HCT116 (cell line): ENCODE measurements at regions not wholly inside any gene's neighbourhood (a gene's known extent, or its start where the extent isn't known, plus 50 kb on each side); places are given as distances from the start of the nearest gene placed in this dataset.

ENCODE experiments used
- ATAC-seq: fragments of 200-7000 bp; cut with Tn5 transposase; 2 replicates; pipeline ENCODE4 v1.9.1; 2020; ENCODE audit warnings: mild to moderate bottlenecking, moderate library complexity
- BruUV-seq: library from RNA; stranded (reverse); fragments of 400-500 nt; replicated peaks from 2 replicates; lab custom pipeline; 2021; lab: Mats Ljungman, UMichigan
- CTCF ChIA-PET: fragments of 300-600 bp; sonication (Branson Sonifier 250); formaldehyde crosslinking; loops from one replicate; lab custom pipeline; 2021; ENCODE audit warnings: antibody characterized with exemption; lab: Charles Lee
- POLR2A ChIA-PET: fragments of 300-600, 350-600 bp; sonication (Branson Sonifier 250); formaldehyde crosslinking; loops from one replicate; lab custom pipeline; 2021; ENCODE audit warnings: antibody characterized with exemption; lab: Charles Lee
- RAD21 ChIA-PET, 2 experiments: fragments of 300-600 bp; sonication (Branson Sonifier 250); formaldehyde crosslinking; loops; one replicate each; lab custom pipeline; 2023; ENCODE audit warnings: low total read pairs in 2 of 2; ENCODE audit not compliant: uncharacterized antibody in 2 of 2, unreplicated experiment in 2 of 2, low non-redundant PET in 1 of 2; lab: Charles Lee
- DNase-seq: peaks from one replicate; pipeline ENCODE4 v3.0.0-alpha.2; 2010; ENCODE audit warnings: low read depth, low spot score
- H2AFZ ChIP-seq: fragments of 200-600 bp; shearing (Covaris generic), sonication (generic); 2 replicates; pipeline ENCODE4 v1.6.1; 2017; ENCODE audit warnings: low read depth, mixed run types, mixed read lengths, antibody characterized with exemption, low read length; ENCODE audit not compliant: poor library complexity, severe bottlenecking
- H3K27ac ChIP-seq: 2 replicates; pipeline ENCODE4 v1.5.1; 2012; ENCODE audit warnings: low read depth, low read length
- H3K27me3 ChIP-seq: fragments of 200-600 bp; sonication (generic); 2 replicates; pipeline ENCODE4 v1.6.1; 2016; ENCODE audit warnings: mixed run types, low read length, mixed read lengths; ENCODE audit not compliant: insufficient read depth
- H3K36me3 ChIP-seq, 2 experiments: fragments of 200-500 bp in 1 of 2; fragments of 200-600 bp in 1 of 2; sonication (Bioruptor generic) in 1 of 2; sonication (generic) in 1 of 2; 2 replicates each; pipeline versions ENCODE4 v1.5.1 to v1.6.1; 2014 to 2016; ENCODE audit warnings: low read length in 2 of 2, inconsistent platforms in 1 of 2, mixed read lengths in 1 of 2, mixed run types in 1 of 2; ENCODE audit not compliant: insufficient read depth in 2 of 2, control insufficient read depth in 1 of 2
- H3K4me1 ChIP-seq, 2 experiments: fragments of 200-600 bp in 1 of 2; sonication (generic) in 1 of 2; 2 replicates each; pipeline versions ENCODE4 v1.5.1 to v1.6.1; 2012 to 2017; ENCODE audit warnings: low read length in 2 of 2, inconsistent platforms in 1 of 2, mild to moderate bottlenecking in 1 of 2, mixed read lengths in 1 of 2, mixed run types in 1 of 2, moderate library complexity in 1 of 2; ENCODE audit not compliant: insufficient read depth in 2 of 2, control insufficient read depth in 1 of 2
- H3K4me2 ChIP-seq: fragments of 200-600 bp; sonication (generic); 2 replicates; pipeline ENCODE4 v1.6.1; 2017; ENCODE audit warnings: mixed run types, low read length, mixed read lengths
- H3K4me3 ChIP-seq, 2 experiments: fragments of 200-600 bp in 1 of 2; sonication (generic) in 1 of 2; replicated peaks in 1 of 2; 2 replicates each; pipeline ENCODE4 v1.5.1; 2011 to 2016; ENCODE audit warnings: low read length in 2 of 2, control low read depth in 1 of 2, low read depth in 1 of 2, mild to moderate bottlenecking in 1 of 2, mixed read lengths in 1 of 2, mixed run types in 1 of 2
- H3K79me2 ChIP-seq: fragments of 200-600 bp; sonication (generic); 2 replicates; pipeline ENCODE4 v1.6.1; 2017; ENCODE audit warnings: mild to moderate bottlenecking, mixed run types, low read length, moderate library complexity, mixed read lengths; ENCODE audit not compliant: insufficient read depth
- H3K9ac ChIP-seq: fragments of 200-600 bp; sonication (generic); 2 replicates; pipeline ENCODE4 v1.6.1; 2016; ENCODE audit warnings: low read length, mixed read lengths
- H3K9me2 ChIP-seq: fragments of 200-600 bp; sonication (generic), shearing (Covaris generic); 2 replicates; pipeline ENCODE4 v1.6.1; 2017; ENCODE audit warnings: mixed run types, mild to moderate bottlenecking, moderate library complexity; ENCODE audit not compliant: insufficient read depth
- H3K9me3 ChIP-seq, 2 experiments: fragments of 200-500 bp in 1 of 2; fragments of 200-600 bp in 1 of 2; sonication (Bioruptor generic) in 1 of 2; sonication (generic) in 1 of 2; 2 replicates each; pipeline ENCODE4 v1.6.1; 2014 to 2017; ENCODE audit warnings: low read length in 2 of 2, mixed read lengths in 2 of 2, inconsistent platforms in 1 of 2, low read depth in 1 of 2, mild to moderate bottlenecking in 1 of 2, mixed run types in 1 of 2, moderate library complexity in 1 of 2; ENCODE audit not compliant: control insufficient read depth in 1 of 2, insufficient read depth in 1 of 2
- H4K20me1 ChIP-seq: fragments of 200-600 bp; sonication (generic), shearing (Covaris generic); 2 replicates; pipeline ENCODE4 v1.6.1; 2017; ENCODE audit warnings: mixed run types, mild to moderate bottlenecking, moderate library complexity; ENCODE audit not compliant: insufficient read depth
- CBX3 ChIP-seq: IDR thresholded peaks from 2 replicates; pipeline ENCODE4 v1.6.1; 2012; ENCODE audit warnings: low read depth
- ELF1 ChIP-seq: IDR thresholded peaks from 2 replicates; pipeline ENCODE4 v1.6.1; 2012; ENCODE audit warnings: low read depth, borderline replicate concordance
- EZH2 ChIP-seq: fragments of 200-600 bp; sonication (generic); IDR thresholded peaks from 2 replicates; pipeline ENCODE4 v1.6.1; 2017; ENCODE audit warnings: antibody characterized with exemption, mixed run types
- EZH2phosphoT487 ChIP-seq: fragments of 200-600 bp; IDR thresholded peaks from 2 replicates; pipeline ENCODE4 v1.6.1; 2018; ENCODE audit warnings: antibody characterized with exemption, borderline replicate concordance
- FOSL1 ChIP-seq: IDR thresholded peaks from 2 replicates; pipeline ENCODE4 v1.6.1; 2012; ENCODE audit warnings: low read depth
- POLR2AphosphoS5 ChIP-seq: IDR thresholded peaks from 2 replicates; pipeline ENCODE4 v1.6.1; 2011; ENCODE audit warnings: mild to moderate bottlenecking, low read depth, low read length, moderate library complexity
- SP1 ChIP-seq: IDR thresholded peaks from 2 replicates; pipeline ENCODE4 v1.6.1; 2012; ENCODE audit warnings: low read depth
- SRF ChIP-seq: IDR thresholded peaks from 2 replicates; pipeline ENCODE4 v1.6.1; 2012; ENCODE audit warnings: low read depth
- YY1 ChIP-seq: IDR thresholded peaks from 2 replicates; pipeline ENCODE4 v1.6.1; 2011; ENCODE audit warnings: low read length, low read depth, moderate library complexity, mild to moderate bottlenecking; ENCODE audit not compliant: insufficient replicate concordance; ENCODE audit errors: extremely low read depth
- ZNF274 ChIP-seq: fragments of 200-500 bp; sonication (Bioruptor generic); IDR thresholded peaks from 2 replicates; pipeline ENCODE4 v1.6.1; 2014; ENCODE audit warnings: mild to moderate bottlenecking, low read depth, low read length, inconsistent platforms
- intact Hi-C: fragments of 100-400 bp; cut with micrococcal nuclease; formaldehyde crosslinking; loops from 2 replicates; pipeline ENCODE4 v1.10.0; 2022
- TF ChIP-seq, protein P1 (sequence below): IDR thresholded peaks from 2 replicates; pipeline ENCODE4 v1.6.1; 2012
- TF ChIP-seq, protein P2 (sequence below): IDR thresholded peaks from 2 replicates; pipeline ENCODE4 v1.6.1; 2012
- TF ChIP-seq, protein P3 (sequence below): IDR thresholded peaks from 2 replicates; pipeline ENCODE4 v1.6.1; 2011; ENCODE audit warnings: mild to moderate bottlenecking, low read length, moderate library complexity; ENCODE audit not compliant: insufficient replicate concordance; ENCODE audit errors: extremely low read depth

DNA sequence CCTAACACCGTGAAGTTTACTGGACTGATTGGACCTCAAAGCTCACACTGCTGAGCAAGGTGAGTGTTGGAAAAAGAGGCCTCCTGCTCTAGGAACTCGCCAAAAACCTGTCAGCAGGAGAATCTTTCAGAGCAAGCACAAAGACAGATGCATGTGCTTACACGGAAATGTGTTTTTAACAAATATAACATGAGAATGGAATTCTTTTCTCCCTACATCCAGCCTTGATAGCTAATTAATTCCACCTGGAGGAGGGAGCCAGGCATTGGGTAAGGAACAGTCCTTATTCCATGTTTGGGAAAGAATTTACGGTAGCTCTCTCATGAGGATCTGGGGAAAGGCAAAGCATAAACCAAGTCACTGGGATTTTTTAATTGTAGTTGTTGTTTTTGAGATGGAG lies 98.8 kb downstream of the KLF4 start:
- Histone ChIP-seq H3K27me3 (no peaks in the 10 kb centered on the region), H3K4me1 (peaks cover 0 to 13% of the 10 kb centered on the region in 2 experiments; a peak in 2 of 4 replicates), H3K9me2 (no peaks in the 10 kb centered on the region), H3K36me3 (no peaks in the 10 kb centered on the region), H3K4me3 (no peak overlapping the region), H2AFZ (no peak overlapping the region), H4K20me1 (no peaks in the 10 kb centered on the region), H3K9ac (no peak overlapping the region), H3K27ac (no peak overlapping the region), H3K9me3 (no peaks in the 10 kb centered on the region), H3K4me2 (no peak overlapping the region), H3K79me2 (no peaks in the 10 kb centered on the region)
- BruUV-seq, result no TSS peak
- DNase-seq, result no peak
- TF ChIP-seq FOSL1, result no peak
- TF ChIP-seq POLR2AphosphoS5, result no peak
- TF ChIP-seq ZNF274, result no peak
- no peak for TF ChIP-seq EZH2
- TF ChIP-seq, protein P1, sequence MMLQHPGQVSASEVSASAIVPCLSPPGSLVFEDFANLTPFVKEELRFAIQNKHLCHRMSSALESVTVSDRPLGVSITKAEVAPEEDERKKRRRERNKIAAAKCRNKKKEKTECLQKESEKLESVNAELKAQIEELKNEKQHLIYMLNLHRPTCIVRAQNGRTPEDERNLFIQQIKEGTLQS, result no peak
- ATAC-seq, result no peak
- intact Hi-C loops, result no loop called here
- ChIA-PET POLR2A (no interaction called here), RAD21 (no interaction called here), CTCF (no interaction called here)

DNA sequence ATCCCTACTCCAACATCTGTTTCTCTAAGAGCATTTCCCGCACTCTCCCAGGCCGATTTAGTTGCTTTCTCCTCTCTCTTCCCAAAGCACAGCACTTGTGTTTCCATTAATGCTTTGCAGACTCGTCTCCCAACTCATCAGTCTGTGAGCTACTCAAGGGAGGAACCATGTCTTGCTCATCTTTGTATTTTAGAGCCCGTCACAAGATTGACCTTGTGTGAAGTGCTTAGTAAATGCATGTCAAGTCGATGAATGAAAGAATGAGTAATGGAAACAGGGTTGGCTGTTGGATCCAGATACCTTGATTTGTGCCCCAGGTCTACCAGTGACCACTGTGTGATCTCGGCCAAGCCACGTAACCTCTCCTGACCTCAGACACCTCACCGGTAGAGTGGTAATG lies 99.3 kb downstream of the KLF4 start:
- Histone ChIP-seq H3K36me3 (no peaks in the 10 kb centered on the region), H3K79me2 (no peaks in the 10 kb centered on the region), H4K20me1 (no peaks in the 10 kb centered on the region), H3K27ac (no peak overlapping the region), H2AFZ (no peak overlapping the region), H3K4me3 (no peak overlapping the region), H3K9me3 (no peaks in the 10 kb centered on the region), H3K27me3 (no peaks in the 10 kb centered on the region), H3K9me2 (no peaks in the 10 kb centered on the region), H3K9ac (no peak overlapping the region), H3K4me2 (peak overlapping the region; percentile 51; the same call in 1 of the 2 replicates), H3K4me1 (peaks cover 0 to 13% of the 10 kb centered on the region in 2 experiments; a peak in 2 of 4 replicates)
- intact Hi-C loops, result no loop called here
- no peak for TF ChIP-seq SP1
- TF ChIP-seq, protein P1, result no peak
- no peak for TF ChIP-seq POLR2AphosphoS5
- no peak for TF ChIP-seq YY1
- no peak for TF ChIP-seq EZH2phosphoT487
- no peak for TF ChIP-seq EZH2
- no peak for TF ChIP-seq SRF
- TF ChIP-seq CBX3, result no peak
- TF ChIP-seq ELF1, result no peak
- TF ChIP-seq, protein P2, sequence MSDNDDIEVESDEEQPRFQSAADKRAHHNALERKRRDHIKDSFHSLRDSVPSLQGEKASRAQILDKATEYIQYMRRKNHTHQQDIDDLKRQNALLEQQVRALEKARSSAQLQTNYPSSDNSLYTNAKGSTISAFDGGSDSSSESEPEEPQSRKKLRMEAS, result no peak
- TF ChIP-seq, protein P3, sequence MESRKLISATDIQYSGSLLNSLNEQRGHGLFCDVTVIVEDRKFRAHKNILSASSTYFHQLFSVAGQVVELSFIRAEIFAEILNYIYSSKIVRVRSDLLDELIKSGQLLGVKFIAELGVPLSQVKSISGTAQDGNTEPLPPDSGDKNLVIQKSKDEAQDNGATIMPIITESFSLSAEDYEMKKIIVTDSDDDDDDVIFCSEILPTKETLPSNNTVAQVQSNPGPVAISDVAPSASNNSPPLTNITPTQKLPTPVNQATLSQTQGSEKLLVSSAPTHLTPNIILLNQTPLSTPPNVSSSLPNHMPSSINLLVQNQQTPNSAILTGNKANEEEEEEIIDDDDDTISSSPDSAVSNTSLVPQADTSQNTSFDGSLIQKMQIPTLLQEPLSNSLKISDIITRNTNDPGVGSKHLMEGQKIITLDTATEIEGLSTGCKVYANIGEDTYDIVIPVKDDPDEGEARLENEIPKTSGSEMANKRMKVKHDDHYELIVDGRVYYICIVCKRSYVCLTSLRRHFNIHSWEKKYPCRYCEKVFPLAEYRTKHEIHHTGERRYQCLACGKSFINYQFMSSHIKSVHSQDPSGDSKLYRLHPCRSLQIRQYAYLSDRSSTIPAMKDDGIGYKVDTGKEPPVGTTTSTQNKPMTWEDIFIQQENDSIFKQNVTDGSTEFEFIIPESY, result no peak
- ATAC-seq (no peak), DNase-seq (no peak)
- CTCF ChIA-PET, result no interaction called here
- POLR2A ChIA-PET, result no interaction called here
- RAD21 ChIA-PET, result no interaction called here
- no TSS peak for BruUV-seq
